Esophagus squamous epithelium (tissue), 5 donors: ENCODE measurements at regions not wholly inside any gene's neighbourhood (a gene's known extent, or its start where the extent isn't known, plus 50 kb on each side); places are given as distances from the start of the nearest gene placed in this dataset.

Experiments used
- DNase-seq: peaks from one replicate; lab custom pipeline; 2025; lab: John Stamatoyannopoulos, UW
- H3K27ac ChIP-seq, 4 donors: fragments of 200-600 bp; sonication (generic); one replicate each; pipeline ENCODE4 v1.5.1; 2016 to 2019; ENCODE audit warnings: mild to moderate bottlenecking in 1 of 4
- H3K27me3 ChIP-seq, 4 donors: fragments of 200-600 bp; sonication (generic); 1 replicate in 3 of 4; 2 replicates in 1 of 4; pipeline versions ENCODE4 v1.5.1 to v1.6.0; 2017 to 2021; ENCODE audit warnings: antibody characterized with exemption in 1 of 4
- H3K36me3 ChIP-seq, 3 donors: fragments of 200-600 bp; sonication (generic); one replicate each; pipeline ENCODE4 v1.5.1; 2016 to 2019
- H3K4me1 ChIP-seq, 3 donors: fragments of 200-600 bp; sonication (generic); one replicate each; pipeline ENCODE4 v1.5.1; 2017 to 2019
- H3K4me3 ChIP-seq, 4 donors: fragments of 200-600 bp; sonication (generic); 1 replicate in 3 of 4; 2 replicates in 1 of 4; pipeline ENCODE4 v1.5.1; 2016 to 2019; ENCODE audit warnings: mild to moderate bottlenecking in 2 of 4, moderate library complexity in 1 of 4
- H3K9me3 ChIP-seq, 3 donors: fragments of 200-600 bp; sonication (generic); one replicate each; pipeline ENCODE4 v1.5.1; 2016 to 2019
- CTCF ChIP-seq, 6 experiments: fragments of 450-650 bp in 4 of 6; fragments of 200-600 bp in 2 of 6; sonication (generic) in 2 of 6; IDR thresholded peaks; one replicate each; pipeline ENCODE4 v1.5.1; 2016 to 2019; ENCODE audit warnings: antibody characterized with exemption in 6 of 6, mild to moderate bottlenecking in 4 of 6, moderate library complexity in 4 of 6
- POLR2A ChIP-seq, 4 donors: fragments of 450-650 bp; IDR thresholded peaks; one replicate each; pipeline ENCODE4 v1.6.1; 2017; ENCODE audit warnings: antibody characterized with exemption in 4 of 4, mild to moderate bottlenecking in 4 of 4, moderate library complexity in 3 of 4
- WGBS, 2 donors: methylation state at CpG; one replicate each; pipeline ENCODE4 v1.1.5; 2018; 5-methylcytosine and 5-hydroxymethylcytosine counted together
- intact Hi-C: fragments of 100-400 bp; cut with DNase I; formaldehyde crosslinking; loops from one replicate; pipeline ENCODE4 v1.15.0; 2022
- donor health status: DM: yes; HTN: yes; CAD: no.

- no peak for DNase-seq
- peaks cover 0 to 5% (median 0%) of the 10 kb centered on the region in 3 donors for H3K4me1 ChIP-seq
- no peaks in the 10 kb centered on the region for H3K36me3 ChIP-seq
- no peak overlapping the region for H3K27ac ChIP-seq
- H3K9me3 ChIP-seq, result no peaks in the 10 kb centered on the region
- TF ChIP-seq CTCF (IDR thresholded peaks at IDR 0.05), result peak; percentile 22 to 82 (median 70)
- TF ChIP-seq POLR2A (IDR thresholded peaks at IDR 0.05), result no peak
- H3K4me3 ChIP-seq, result no peak overlapping the region
- intact Hi-C loops, result loop anchor here (10.0 kb wide), 1 partner anchor 199 kb away; the partner anchor contains the start of gene CPNE8
- 21 to 23% methylated on average over 8 of the region's 8 CpGs for WGBS, 2 donors
- no peaks in the 10 kb centered on the region for H3K27me3 ChIP-seq
Measured at GRCh38 chr12:39103552-39104165, 198.3 kb upstream of the CPNE8 start.

- Histone ChIP-seq H3K36me3 (no peaks in the 10 kb centered on the region), H3K4me3 (no peak overlapping the region), H3K9me3 (no peaks in the 10 kb centered on the region), H3K27me3 (no peaks in the 10 kb centered on the region), H3K27ac (no peak overlapping the region), H3K4me1 (peaks cover 0 to 5% (median 0%) of the 10 kb centered on the region in 3 donors)
- DNase-seq, result no peak
- WGBS, 2 donors, result 47 to 56% methylated on average over 3 of the region's 3 CpGs
- intact Hi-C loops, result loop anchor here (10.0 kb wide), 1 partner anchor 198 kb away; the partner anchor contains the start of gene CPNE8
- TF ChIP-seq CTCF (IDR thresholded peaks at IDR 0.05), result no peak
Measured at GRCh38 chr12:39102474-39103209, 197.3 kb upstream of the CPNE8 start.

GRCh38 chr12:39095636-39096330 lies 190.4 kb upstream of the CPNE8 start:
- no peak for TF ChIP-seq CTCF (IDR thresholded peaks at IDR 0.05)
- no peak for TF ChIP-seq POLR2A (IDR thresholded peaks at IDR 0.05)
- H3K36me3 ChIP-seq, result no peaks in the 10 kb centered on the region
- no peaks in the 10 kb centered on the region for H3K27me3 ChIP-seq
- no peak overlapping the region for H3K4me3 ChIP-seq
- intact Hi-C loops, result no loop called here
- no peak for DNase-seq
- no peaks in the 10 kb centered on the region for H3K9me3 ChIP-seq
- no peaks in the 10 kb centered on the region for H3K4me1 ChIP-seq
- H3K27ac ChIP-seq, result no peak overlapping the region
- 100% methylated on average over 1 of the region's 2 CpGs for WGBS, 2 donors

- H3K4me1 ChIP-seq, result no peaks in the 10 kb centered on the region
- intact Hi-C loops, result no loop called here
- DNase-seq, result no peak
- H3K27ac ChIP-seq, result no peak overlapping the region
- no peaks in the 10 kb centered on the region for H3K9me3 ChIP-seq
- no peaks in the 10 kb centered on the region for H3K27me3 ChIP-seq
- H3K36me3 ChIP-seq, result no peaks in the 10 kb centered on the region
- TF ChIP-seq CTCF (IDR thresholded peaks at IDR 0.05) (no peak), POLR2A (IDR thresholded peaks at IDR 0.05) (no peak)
- H3K4me3 ChIP-seq, result no peak overlapping the region
- 77 to 83% methylated on average over 1 of the region's 1 CpG for WGBS, 2 donors
Measured at GRCh38 chr12:39081910-39082309, 176.5 kb upstream of the CPNE8 start.

- intact Hi-C loops, result no loop called here
Measured at GRCh38 chr12:39077226-39077625, 171.8 kb upstream of the CPNE8 start.

More at GRCh38 chr12:39077226-39077625, 171.8 kb upstream of the CPNE8 start:
- WGBS, 2 donors, result 41 to 71% methylated on average over 2 of the region's 2 CpGs
- Histone ChIP-seq H3K36me3 (no peaks in the 10 kb centered on the region), H3K27me3 (no peaks in the 10 kb centered on the region), H3K27ac (no peak overlapping the region), H3K4me3 (no peak overlapping the region), H3K4me1 (no peaks in the 10 kb centered on the region), H3K9me3 (no peaks in the 10 kb centered on the region)
- TF ChIP-seq CTCF (IDR thresholded peaks at IDR 0.05) (no peak), POLR2A (IDR thresholded peaks at IDR 0.05) (no peak)
- DNase-seq, result no peak
